Vagina (tissue), 2 donors: ENCODE measurements at regions not wholly inside any gene's neighbourhood (a gene's known extent, or its start where the extent isn't known, plus 50 kb on each side); places are given as distances from the start of the nearest gene placed in this dataset.

Experiments used
- DNase-seq, 2 donors: peaks; one replicate each; pipeline ENCODE4 v3.0.0-alpha.2; 2017; ENCODE audit errors: extremely low spot score in 2 of 2
- H3K27ac ChIP-seq: fragments of 200-600 bp; sonication (generic); one replicate; pipeline ENCODE4 v1.5.1; 2019
- H3K27me3 ChIP-seq: fragments of 200-600 bp; sonication (generic); one replicate; pipeline ENCODE4 v1.5.1; 2019
- H3K36me3 ChIP-seq, 2 donors: fragments of 200-600 bp; sonication (generic); one replicate each; pipeline ENCODE4 v1.5.1; 2017 to 2019
- H3K4me1 ChIP-seq: fragments of 200-600 bp; sonication (generic); one replicate; pipeline ENCODE4 v1.5.1; 2019
- H3K4me3 ChIP-seq, 2 donors: fragments of 200-600 bp; sonication (generic); 1 replicate in 1 of 2; 2 replicates in 1 of 2; pipeline ENCODE4 v1.5.1; 2016 to 2019
- H3K9me3 ChIP-seq: fragments of 200-600 bp; sonication (generic); one replicate; pipeline ENCODE4 v1.5.1; 2019
- POLR2A ChIP-seq, 2 donors: fragments of 450-650 bp; IDR thresholded peaks; one replicate each; pipeline ENCODE4 v1.6.1; 2017; ENCODE audit warnings: antibody characterized with exemption in 2 of 2, mild to moderate bottlenecking in 2 of 2, moderate library complexity in 2 of 2
- POLR2AphosphoS5 ChIP-seq, 2 donors: sonication (generic); formaldehyde crosslinking; IDR thresholded peaks; one replicate each; pipeline ENCODE4 v1.9.0; 2017; ENCODE audit warnings: antibody characterized with exemption in 2 of 2, mild to moderate bottlenecking in 2 of 2, low read depth in 1 of 2; ENCODE audit not compliant: insufficient read depth in 1 of 2
- intact Hi-C: fragments of 100-400 bp; cut with DNase I; formaldehyde crosslinking; loops from one replicate; pipeline ENCODE4 v1.15.1; 2023
- TF ChIP-seq, protein P1 (sequence below), 3 experiments: fragments of 450-650 bp in 2 of 3; fragments of 200-600 bp in 1 of 3; sonication (generic) in 1 of 3; IDR thresholded peaks; one replicate each; pipeline ENCODE4 v1.5.1; 2017 to 2019; ENCODE audit warnings: antibody characterized with exemption in 3 of 3, mild to moderate bottlenecking in 2 of 3, moderate library complexity in 2 of 3

GRCh38 chr22:48581796-48582469, 1245.7 kb downstream of the BRD1 start:
- no peak for DNase-seq
- TF ChIP-seq POLR2A (IDR thresholded peaks at IDR 0.05), result no peak
- TF ChIP-seq, protein P1, sequence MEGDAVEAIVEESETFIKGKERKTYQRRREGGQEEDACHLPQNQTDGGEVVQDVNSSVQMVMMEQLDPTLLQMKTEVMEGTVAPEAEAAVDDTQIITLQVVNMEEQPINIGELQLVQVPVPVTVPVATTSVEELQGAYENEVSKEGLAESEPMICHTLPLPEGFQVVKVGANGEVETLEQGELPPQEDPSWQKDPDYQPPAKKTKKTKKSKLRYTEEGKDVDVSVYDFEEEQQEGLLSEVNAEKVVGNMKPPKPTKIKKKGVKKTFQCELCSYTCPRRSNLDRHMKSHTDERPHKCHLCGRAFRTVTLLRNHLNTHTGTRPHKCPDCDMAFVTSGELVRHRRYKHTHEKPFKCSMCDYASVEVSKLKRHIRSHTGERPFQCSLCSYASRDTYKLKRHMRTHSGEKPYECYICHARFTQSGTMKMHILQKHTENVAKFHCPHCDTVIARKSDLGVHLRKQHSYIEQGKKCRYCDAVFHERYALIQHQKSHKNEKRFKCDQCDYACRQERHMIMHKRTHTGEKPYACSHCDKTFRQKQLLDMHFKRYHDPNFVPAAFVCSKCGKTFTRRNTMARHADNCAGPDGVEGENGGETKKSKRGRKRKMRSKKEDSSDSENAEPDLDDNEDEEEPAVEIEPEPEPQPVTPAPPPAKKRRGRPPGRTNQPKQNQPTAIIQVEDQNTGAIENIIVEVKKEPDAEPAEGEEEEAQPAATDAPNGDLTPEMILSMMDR (IDR thresholded peaks at IDR 0.05), result no peak
- no peak for TF ChIP-seq POLR2AphosphoS5 (IDR thresholded peaks at IDR 0.05; ENCODE audit: insufficient read depth in 1 of 2, low read depth in 1 of 2)
- no peaks in the 10 kb centered on the region for H3K27me3 ChIP-seq

DNA sequence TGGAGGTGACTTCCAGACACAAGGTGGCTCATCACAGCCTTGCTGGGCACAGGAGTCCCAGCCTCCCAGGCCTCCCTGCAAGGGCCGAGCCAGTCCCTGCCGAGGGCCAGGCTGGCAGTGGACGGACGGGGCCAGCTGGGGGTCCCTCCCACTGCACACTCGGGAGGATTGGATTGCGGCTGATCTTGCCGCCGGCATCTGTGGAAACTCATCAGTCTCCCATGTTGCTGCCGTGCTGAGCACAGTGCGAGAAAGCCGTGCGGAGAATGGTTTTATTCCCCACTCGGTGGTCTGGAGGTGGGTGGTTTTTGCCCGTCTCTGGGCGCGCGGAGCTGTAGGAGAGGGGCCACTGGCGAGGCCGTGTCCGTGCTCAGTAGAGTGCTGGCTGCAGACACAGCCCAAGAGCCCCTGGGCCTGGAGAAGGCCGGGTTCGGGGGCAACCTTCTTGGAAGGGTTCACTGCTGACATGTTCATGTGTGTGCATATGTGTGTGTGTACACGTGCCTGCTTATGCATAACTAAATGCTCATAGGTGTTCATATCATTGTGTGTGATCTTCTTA, 1246.4 kb downstream of the BRD1 start:
- no peak for DNase-seq
- Histone ChIP-seq H3K27me3 (no peaks in the 10 kb centered on the region), H3K4me1 (no peaks in the 10 kb centered on the region), H3K9me3 (no peaks in the 10 kb centered on the region), H3K27ac (no peak overlapping the region), H3K36me3 (no peaks in the 10 kb centered on the region), H3K4me3 (no peak overlapping the region)
- intact Hi-C loops, result no loop called here
- TF ChIP-seq POLR2A (IDR thresholded peaks at IDR 0.05) (no peak), POLR2AphosphoS5 (IDR thresholded peaks at IDR 0.05; ENCODE audit: insufficient read depth in 1 of 2, low read depth in 1 of 2) (no peak)
- TF ChIP-seq, protein P1 (IDR thresholded peaks at IDR 0.05), result no peak

More at GRCh38 chr22:48581796-48582469, 1245.7 kb downstream of the BRD1 start:
- intact Hi-C loops, result no loop called here
- H3K27ac ChIP-seq, result no peak overlapping the region
- H3K4me1 ChIP-seq, result no peaks in the 10 kb centered on the region
- H3K36me3 ChIP-seq, result no peaks in the 10 kb centered on the region
- H3K4me3 ChIP-seq, result no peak overlapping the region
- no peaks in the 10 kb centered on the region for H3K9me3 ChIP-seq

DNA sequence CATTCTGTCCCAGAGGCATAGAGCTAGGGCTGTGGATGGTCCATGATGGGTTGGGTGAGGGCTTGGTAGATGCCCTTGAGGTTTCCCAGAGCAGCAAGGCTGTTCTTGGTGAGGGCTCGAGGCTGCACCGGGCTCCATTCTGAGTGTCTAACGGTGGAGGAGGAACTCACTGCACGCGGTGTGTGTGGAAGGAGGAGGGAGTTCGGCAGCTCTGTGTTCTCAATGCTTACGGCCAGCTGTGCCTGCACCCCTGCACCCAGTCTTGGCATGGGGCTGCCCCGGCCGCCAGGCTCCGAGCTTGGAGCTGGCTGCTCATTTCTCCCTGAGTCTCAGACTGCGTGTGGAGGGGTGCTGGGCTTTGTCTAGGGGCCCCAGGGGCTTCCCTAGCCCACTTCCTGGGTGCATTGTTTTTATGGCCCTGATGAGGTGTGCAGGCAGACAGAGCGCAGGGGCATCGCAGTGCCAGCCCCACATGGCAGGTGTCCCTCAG, 1247.1 kb downstream of the BRD1 start:
- H3K4me3 ChIP-seq, result no peak overlapping the region
- H3K4me1 ChIP-seq, result no peaks in the 10 kb centered on the region
- H3K27ac ChIP-seq, result no peak overlapping the region
- no peak for DNase-seq
- no peaks in the 10 kb centered on the region for H3K9me3 ChIP-seq
- H3K27me3 ChIP-seq, result no peaks in the 10 kb centered on the region
- no peaks in the 10 kb centered on the region for H3K36me3 ChIP-seq
- intact Hi-C loops, result no loop called here
- no peak for TF ChIP-seq POLR2AphosphoS5 (IDR thresholded peaks at IDR 0.05; ENCODE audit: insufficient read depth in 1 of 2, low read depth in 1 of 2)
- TF ChIP-seq POLR2A (IDR thresholded peaks at IDR 0.05), result no peak
- TF ChIP-seq, protein P1 (IDR thresholded peaks at IDR 0.05), result no peak

DNA sequence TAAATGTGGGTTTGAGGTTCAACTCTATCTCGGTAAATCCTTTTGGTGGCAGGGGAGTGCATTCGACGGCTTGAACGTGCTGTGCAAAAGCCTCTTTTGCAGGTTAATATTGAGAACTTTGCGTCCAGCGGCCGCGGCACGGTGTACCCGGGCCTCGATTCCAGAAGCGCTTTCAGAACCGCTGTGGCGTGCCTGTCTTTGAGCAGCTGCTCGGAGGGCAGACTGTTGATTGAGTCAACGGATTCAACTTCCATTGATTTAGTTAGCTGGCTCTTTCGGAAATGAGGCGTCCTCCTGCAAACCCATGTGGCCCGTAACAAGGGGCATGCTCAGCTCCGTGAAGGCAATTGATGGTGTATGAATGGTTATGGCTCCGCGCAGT, 1247.8 kb downstream of the BRD1 start:
- no peaks in the 10 kb centered on the region for H3K4me1 ChIP-seq
- TF ChIP-seq POLR2AphosphoS5 (IDR thresholded peaks at IDR 0.05; ENCODE audit: insufficient read depth in 1 of 2, low read depth in 1 of 2) (no peak), POLR2A (IDR thresholded peaks at IDR 0.05) (no peak)
- TF ChIP-seq, protein P1 (IDR thresholded peaks at IDR 0.05), result no peak
- no peak overlapping the region for H3K27ac ChIP-seq
- H3K9me3 ChIP-seq, result no peaks in the 10 kb centered on the region
- no peak for DNase-seq
- H3K4me3 ChIP-seq, result no peak overlapping the region
- H3K27me3 ChIP-seq, result no peaks in the 10 kb centered on the region
- intact Hi-C loops, result no loop called here
- H3K36me3 ChIP-seq, result no peaks in the 10 kb centered on the region
